Epithelial cell of esophagus (primary cell): ENCODE measurements at regions not wholly inside any gene's neighbourhood (a gene's known extent, or its start where the extent isn't known, plus 50 kb on each side); places are given as distances from the start of the nearest gene placed in this dataset.

ENCODE experiments used
- DNase-seq: peaks from one replicate; pipeline ENCODE4 v3.0.0; 2010; ENCODE audit warnings: low read depth
- H3K4me3 ChIP-seq: 2 replicates; pipeline ENCODE4 v1.5.1; 2011; ENCODE audit warnings: mild to moderate bottlenecking, low read length, control low read depth
- CTCF ChIP-seq: IDR thresholded peaks from 2 replicates; pipeline ENCODE4 v1.5.1; 2011; ENCODE audit warnings: low read depth, mild to moderate bottlenecking, low read length, control low read depth, inconsistent platforms; ENCODE audit not compliant: insufficient read depth; ENCODE audit errors: missing control alignments

DNA sequence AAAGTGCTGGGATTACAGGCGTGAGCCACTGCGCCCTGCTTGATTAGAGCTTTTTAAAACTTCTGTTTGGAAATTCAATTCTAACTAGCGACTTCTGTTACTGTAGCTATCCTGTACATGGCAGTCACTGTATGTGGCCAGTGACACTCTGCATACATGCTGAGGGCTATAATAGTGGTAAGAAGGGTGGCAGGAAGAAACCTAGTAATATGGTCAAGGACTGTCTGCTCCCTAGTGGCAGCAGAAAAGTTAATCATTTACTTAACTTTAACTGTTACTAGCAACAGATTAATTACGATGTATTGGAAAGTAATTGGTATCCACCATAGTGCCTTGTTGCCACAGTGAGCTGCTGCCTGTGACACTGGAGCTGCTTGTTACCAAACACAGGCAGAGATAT, 149.0 kb downstream of the KITLG start:
- no peak for TF ChIP-seq CTCF
- no peak for DNase-seq

GRCh38 chr12:88432531-88433490, 147.5 kb downstream of the KITLG start:
- TF ChIP-seq CTCF: no peak
- peak; percentile 43 for DNase-seq
- no peak overlapping the region for H3K4me3 ChIP-seq

More for the DNA sequence above, 149.0 kb downstream of the KITLG start:
- H3K4me3 ChIP-seq: no peak overlapping the region

- DNase-seq: no peak
- TF ChIP-seq CTCF: no peak
- no peak overlapping the region for H3K4me3 ChIP-seq
Observed at GRCh38 chr12:88433997-88434703, 146.1 kb downstream of the KITLG start.

- no peak for TF ChIP-seq CTCF
- no peak overlapping the region for H3K4me3 ChIP-seq
- DNase-seq: no peak
Observed at GRCh38 chr12:88435334-88436076, 144.8 kb downstream of the KITLG start.

DNA sequence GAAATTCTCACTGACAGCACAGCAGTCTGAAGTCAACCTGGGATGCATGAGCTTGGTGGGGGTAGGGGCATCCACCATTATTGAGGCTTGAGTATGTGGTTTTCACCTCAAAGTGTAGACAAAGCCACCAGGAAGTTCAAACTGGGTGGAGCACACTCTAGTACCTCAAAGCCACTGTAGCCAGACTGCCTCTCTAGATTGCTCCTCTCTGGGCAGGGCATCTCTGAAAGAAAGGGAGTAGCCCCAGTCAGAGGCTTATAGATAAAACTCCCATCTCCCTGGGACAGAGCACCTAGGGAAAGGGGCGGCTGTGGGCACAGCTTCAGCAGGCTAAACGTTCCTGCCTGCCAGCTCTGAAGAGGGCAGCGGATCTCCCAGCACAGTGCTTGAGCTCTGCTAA, 143.0 kb downstream of the KITLG start:
- H3K4me3 ChIP-seq: no peak overlapping the region
- no peak for DNase-seq
- TF ChIP-seq CTCF: no peak
